Retina (tissue), 1 donor: ENCODE measurements at regions not wholly inside any gene's neighbourhood (a gene's known extent, or its start where the extent isn't known, plus 50 kb on each side); places are given as distances from the start of the nearest gene placed in this dataset.

ENCODE experiments used
- DNase-seq: peaks from one replicate; pipeline ENCODE4 v3.0.0-alpha.2; 2016

- no peak for DNase-seq
Observed at GRCh38 chr14:101500061-101500460, 61.2 kb upstream of the DIO3 start.

GRCh38 chr14:101500681-101501080 is 60.6 kb upstream of the DIO3 start:
- no peak for DNase-seq

- DNase-seq = peak; percentile 67
Observed at GRCh38 chr14:101501341-101501740, 60.0 kb upstream of the DIO3 start.

- DNase-seq = no peak
Observed at GRCh38 chr14:101501858-101502615, 59.3 kb upstream of the DIO3 start.

- DNase-seq = no peak
Observed at GRCh38 chr14:101502761-101503392, 58.4 kb upstream of the DIO3 start.

GRCh38 chr14:101503431-101504095 is 57.7 kb upstream of the DIO3 start:
- DNase-seq = no peak

- DNase-seq = no peak
Observed at GRCh38 chr14:101504096-101504948, 57.0 kb upstream of the DIO3 start.

- no peak for DNase-seq
Observed at GRCh38 chr14:101505236-101505970, 55.9 kb upstream of the DIO3 start.

- no peak for DNase-seq
Observed at GRCh38 chr14:101506211-101506925, 54.9 kb upstream of the DIO3 start.

GRCh38 chr14:101506926-101507835 is 54.1 kb upstream of the DIO3 start:
- no peak for DNase-seq

- DNase-seq = no peak
Observed at GRCh38 chr14:101507836-101508150, 53.5 kb upstream of the DIO3 start.

- DNase-seq = no peak
Observed at GRCh38 chr14:101508196-101508947, 52.9 kb upstream of the DIO3 start.

GRCh38 chr14:101508948-101509729 is 52.2 kb upstream of the DIO3 start:
- no peak for DNase-seq

GRCh38 chr14:101509730-101510371 is 51.4 kb upstream of the DIO3 start:
- DNase-seq = no peak

- no peak for DNase-seq
Observed at GRCh38 chr14:101511199-101511598, 50.1 kb upstream of the DIO3 start.
